ENCODE measurements at regions not wholly inside any gene's neighbourhood (a gene's known extent, or its start where the extent isn't known, plus 50 kb on each side); places are given as distances from the start of the nearest gene placed in this dataset.

GRCh38 chr4:110953898-110954297, 331.0 kb upstream of the PITX2 start:
- DNase-seq (ENCODE audit: extremely low read depth, low read depth) = no peak
- no peak for TF ChIP-seq CTCF (IDR thresholded peaks at IDR 0.05; ENCODE audit: low read depth, low read length, missing control alignments)

GRCh38 chr4:110955748-110956147, 332.9 kb upstream of the PITX2 start:
- TF ChIP-seq CTCF (IDR thresholded peaks at IDR 0.05; ENCODE audit: low read depth, low read length, missing control alignments) = no peak
- H3K4me3 ChIP-seq (replicated peaks; ENCODE audit: low read depth, low read length) = no peak overlapping the region
- no peak for DNase-seq (ENCODE audit: extremely low read depth, low read depth)

More at GRCh38 chr4:110953898-110954297, 331.0 kb upstream of the PITX2 start:
- H3K4me3 ChIP-seq (replicated peaks; ENCODE audit: low read depth, low read length) = no peak overlapping the region

- TF ChIP-seq CTCF (IDR thresholded peaks at IDR 0.05; ENCODE audit: low read depth, low read length, missing control alignments) = peak; percentile 23
- H3K4me3 ChIP-seq (replicated peaks; ENCODE audit: low read depth, low read length) = no peak overlapping the region
- peak; percentile 6 for DNase-seq (ENCODE audit: extremely low read depth, low read depth)
Observed at GRCh38 chr4:110959041-110959643, 336.3 kb upstream of the PITX2 start.

- no peak overlapping the region for H3K4me3 ChIP-seq (replicated peaks; ENCODE audit: low read depth, low read length)
- no peak for DNase-seq (ENCODE audit: extremely low read depth, low read depth)
- TF ChIP-seq CTCF (IDR thresholded peaks at IDR 0.05; ENCODE audit: low read depth, low read length, missing control alignments) = no peak
Observed at GRCh38 chr4:110961066-110961465, 338.2 kb upstream of the PITX2 start.

- DNase-seq (ENCODE audit: extremely low read depth, low read depth) = no peak
- no peak for TF ChIP-seq CTCF (IDR thresholded peaks at IDR 0.05; ENCODE audit: low read depth, low read length, missing control alignments)
- H3K4me3 ChIP-seq (replicated peaks; ENCODE audit: low read depth, low read length) = no peak overlapping the region
Observed at GRCh38 chr4:110962616-110963015, 339.7 kb upstream of the PITX2 start.

GRCh38 chr4:110963662-110964280, 340.9 kb upstream of the PITX2 start:
- DNase-seq (ENCODE audit: extremely low read depth, low read depth) = no peak
- H3K4me3 ChIP-seq (replicated peaks; ENCODE audit: low read depth, low read length) = no peak overlapping the region

More at GRCh38 chr4:110963662-110964280, 340.9 kb upstream of the PITX2 start:
- no peak for TF ChIP-seq CTCF (IDR thresholded peaks at IDR 0.05; ENCODE audit: low read depth, low read length, missing control alignments)

Measured in HFF-Myc (cell line).